ENCODE measurements at regions not wholly inside any gene's neighbourhood (a gene's known extent, or its start where the extent isn't known, plus 50 kb on each side); places are given as distances from the start of the nearest gene placed in this dataset.

DNA sequence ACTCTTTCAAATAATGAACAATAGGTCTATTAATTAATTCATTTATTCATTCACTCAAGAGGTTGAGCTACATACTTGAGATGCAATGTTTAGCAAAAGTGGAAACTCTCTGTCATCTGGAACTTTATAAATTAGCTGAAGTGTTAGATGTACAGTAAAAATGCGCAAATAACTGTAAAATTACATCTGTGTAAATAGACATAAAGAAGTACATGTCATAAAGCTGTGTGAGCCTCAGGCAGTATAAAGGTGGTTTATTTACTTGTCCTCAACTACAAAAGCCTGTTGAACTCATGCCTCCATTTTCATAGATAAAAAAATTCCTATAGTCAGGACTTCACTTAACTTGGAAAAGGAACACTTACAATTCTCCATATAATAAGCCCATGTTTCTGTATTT, 343.1 kb downstream of the CDH11 start:
- TF ChIP-seq NFIC (IDR thresholded peaks at IDR 0.05) (no peak), YY1 (IDR thresholded peaks at IDR 0.05; ENCODE audit: low read depth) (no peak), RAD21 (IDR thresholded peaks at IDR 0.05; ENCODE audit: low read depth) (no peak), TAF1 (IDR thresholded peaks at IDR 0.05; ENCODE audit: low read depth) (no peak), TCF12 (IDR thresholded peaks at IDR 0.05; ENCODE audit: low read depth) (no peak), EP300 (IDR thresholded peaks at IDR 0.05; ENCODE audit: borderline replicate concordance) (no peak), TEAD4 (IDR thresholded peaks at IDR 0.05) (no peak), ZBTB7A (IDR thresholded peaks at IDR 0.05; ENCODE audit: low read depth) (no peak), FOXM1 (IDR thresholded peaks at IDR 0.05; ENCODE audit: borderline replicate concordance, low read depth) (no peak), CREB1 (IDR thresholded peaks at IDR 0.05; ENCODE audit: low read depth) (no peak), EGR1 (IDR thresholded peaks at IDR 0.05) (no peak), CEBPB (IDR thresholded peaks at IDR 0.05) (no peak)
- TF ChIP-seq, protein P1, sequence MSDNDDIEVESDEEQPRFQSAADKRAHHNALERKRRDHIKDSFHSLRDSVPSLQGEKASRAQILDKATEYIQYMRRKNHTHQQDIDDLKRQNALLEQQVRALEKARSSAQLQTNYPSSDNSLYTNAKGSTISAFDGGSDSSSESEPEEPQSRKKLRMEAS (IDR thresholded peaks at IDR 0.05), result no peak
- TF ChIP-seq, protein P2, sequence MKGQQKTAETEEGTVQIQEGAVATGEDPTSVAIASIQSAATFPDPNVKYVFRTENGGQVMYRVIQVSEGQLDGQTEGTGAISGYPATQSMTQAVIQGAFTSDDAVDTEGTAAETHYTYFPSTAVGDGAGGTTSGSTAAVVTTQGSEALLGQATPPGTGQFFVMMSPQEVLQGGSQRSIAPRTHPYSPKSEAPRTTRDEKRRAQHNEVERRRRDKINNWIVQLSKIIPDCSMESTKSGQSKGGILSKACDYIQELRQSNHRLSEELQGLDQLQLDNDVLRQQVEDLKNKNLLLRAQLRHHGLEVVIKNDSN (IDR thresholded peaks at IDR 0.05), result no peak
- TF ChIP-seq, protein P3, sequence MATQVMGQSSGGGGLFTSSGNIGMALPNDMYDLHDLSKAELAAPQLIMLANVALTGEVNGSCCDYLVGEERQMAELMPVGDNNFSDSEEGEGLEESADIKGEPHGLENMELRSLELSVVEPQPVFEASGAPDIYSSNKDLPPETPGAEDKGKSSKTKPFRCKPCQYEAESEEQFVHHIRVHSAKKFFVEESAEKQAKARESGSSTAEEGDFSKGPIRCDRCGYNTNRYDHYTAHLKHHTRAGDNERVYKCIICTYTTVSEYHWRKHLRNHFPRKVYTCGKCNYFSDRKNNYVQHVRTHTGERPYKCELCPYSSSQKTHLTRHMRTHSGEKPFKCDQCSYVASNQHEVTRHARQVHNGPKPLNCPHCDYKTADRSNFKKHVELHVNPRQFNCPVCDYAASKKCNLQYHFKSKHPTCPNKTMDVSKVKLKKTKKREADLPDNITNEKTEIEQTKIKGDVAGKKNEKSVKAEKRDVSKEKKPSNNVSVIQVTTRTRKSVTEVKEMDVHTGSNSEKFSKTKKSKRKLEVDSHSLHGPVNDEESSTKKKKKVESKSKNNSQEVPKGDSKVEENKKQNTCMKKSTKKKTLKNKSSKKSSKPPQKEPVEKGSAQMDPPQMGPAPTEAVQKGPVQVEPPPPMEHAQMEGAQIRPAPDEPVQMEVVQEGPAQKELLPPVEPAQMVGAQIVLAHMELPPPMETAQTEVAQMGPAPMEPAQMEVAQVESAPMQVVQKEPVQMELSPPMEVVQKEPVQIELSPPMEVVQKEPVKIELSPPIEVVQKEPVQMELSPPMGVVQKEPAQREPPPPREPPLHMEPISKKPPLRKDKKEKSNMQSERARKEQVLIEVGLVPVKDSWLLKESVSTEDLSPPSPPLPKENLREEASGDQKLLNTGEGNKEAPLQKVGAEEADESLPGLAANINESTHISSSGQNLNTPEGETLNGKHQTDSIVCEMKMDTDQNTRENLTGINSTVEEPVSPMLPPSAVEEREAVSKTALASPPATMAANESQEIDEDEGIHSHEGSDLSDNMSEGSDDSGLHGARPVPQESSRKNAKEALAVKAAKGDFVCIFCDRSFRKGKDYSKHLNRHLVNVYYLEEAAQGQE (IDR thresholded peaks at IDR 0.05; ENCODE audit: low read depth), result no peak

DNA sequence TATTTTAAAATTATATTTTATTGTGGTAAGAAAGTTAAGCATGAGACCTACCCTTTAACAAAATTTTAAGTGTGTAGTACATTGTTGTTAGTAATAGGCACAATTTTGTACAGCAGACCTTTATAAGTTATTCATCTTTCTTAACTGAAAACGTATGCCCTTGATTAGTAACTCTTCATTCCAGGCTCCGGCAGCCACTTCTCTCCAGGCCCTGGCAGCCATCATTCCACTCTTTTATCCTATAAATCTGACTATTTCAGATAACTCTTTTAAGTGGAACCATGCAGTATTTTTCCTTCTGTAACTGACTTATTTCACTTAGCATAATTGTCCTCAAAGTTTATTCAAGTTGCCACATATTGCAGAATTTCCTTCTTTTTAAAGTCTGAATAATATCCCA, 348.2 kb downstream of the CDH11 start:
- TF ChIP-seq YY1 (IDR thresholded peaks at IDR 0.05; ENCODE audit: low read depth) (no peak), CREB1 (IDR thresholded peaks at IDR 0.05; ENCODE audit: low read depth) (no peak), EP300 (IDR thresholded peaks at IDR 0.05; ENCODE audit: borderline replicate concordance) (no peak), EGR1 (IDR thresholded peaks at IDR 0.05) (no peak), TEAD4 (IDR thresholded peaks at IDR 0.05) (no peak)
- TF ChIP-seq, protein P3 (IDR thresholded peaks at IDR 0.05; ENCODE audit: low read depth), result no peak

DNA sequence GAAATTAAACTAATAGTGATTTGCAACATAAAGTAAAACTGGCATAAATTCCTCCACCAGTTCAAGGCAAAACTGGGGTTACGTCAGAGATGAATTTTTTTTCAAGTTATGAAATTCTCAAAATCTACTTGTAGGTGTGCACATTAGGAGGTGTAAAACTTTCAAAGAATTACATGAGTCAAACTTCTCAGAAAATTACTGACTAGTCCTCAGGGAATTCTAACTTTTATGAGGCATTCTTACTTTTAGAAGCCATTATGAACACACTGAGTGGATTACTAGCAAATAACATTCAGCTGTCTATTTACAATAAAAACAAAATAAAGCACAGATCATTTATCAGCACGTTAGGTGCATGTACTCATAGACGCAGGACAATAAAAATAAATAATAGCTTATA, 348.7 kb downstream of the CDH11 start:
- TF ChIP-seq, protein P1 (IDR thresholded peaks at IDR 0.05), result no peak
- TF ChIP-seq TCF12 (IDR thresholded peaks at IDR 0.05; ENCODE audit: low read depth) (no peak), FOXM1 (IDR thresholded peaks at IDR 0.05; ENCODE audit: borderline replicate concordance, low read depth) (no peak), CREB1 (IDR thresholded peaks at IDR 0.05; ENCODE audit: low read depth) (no peak), YY1 (IDR thresholded peaks at IDR 0.05; ENCODE audit: low read depth) (no peak), CEBPB (IDR thresholded peaks at IDR 0.05) (no peak), EP300 (IDR thresholded peaks at IDR 0.05; ENCODE audit: borderline replicate concordance) (no peak)

DNA sequence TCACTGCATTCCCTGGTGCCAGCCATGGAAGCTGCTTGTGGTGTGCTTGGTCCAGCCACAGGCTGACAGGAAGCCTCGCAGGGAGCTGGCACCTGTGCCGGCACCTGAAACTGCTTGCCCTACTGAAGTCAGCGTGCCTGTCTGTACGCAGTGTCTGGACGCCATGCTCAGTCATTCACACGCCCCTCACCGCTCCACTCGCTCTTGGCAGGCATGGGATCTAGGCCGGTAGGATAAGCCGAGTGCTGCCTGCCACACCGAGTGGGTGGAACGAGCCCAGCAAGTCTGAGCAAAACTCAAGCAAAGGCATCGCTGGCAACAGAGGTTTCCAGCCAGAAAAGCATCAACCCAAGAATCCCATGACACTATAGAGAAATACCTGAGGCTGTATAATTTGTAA, 350.6 kb downstream of the CDH11 start:
- TF ChIP-seq YY1 (IDR thresholded peaks at IDR 0.05; ENCODE audit: low read depth), result no peak
- TF ChIP-seq FOXM1 (IDR thresholded peaks at IDR 0.05; ENCODE audit: borderline replicate concordance, low read depth), result no peak
- no peak for TF ChIP-seq TAF1 (IDR thresholded peaks at IDR 0.05; ENCODE audit: low read depth)
- TF ChIP-seq, protein P2 (IDR thresholded peaks at IDR 0.05), result no peak
- no peak for TF ChIP-seq RAD21 (IDR thresholded peaks at IDR 0.05; ENCODE audit: low read depth)
- TF ChIP-seq, protein P1 (IDR thresholded peaks at IDR 0.05), result no peak
- no peak for TF ChIP-seq EP300 (IDR thresholded peaks at IDR 0.05; ENCODE audit: borderline replicate concordance)
- TF ChIP-seq, protein P3 (IDR thresholded peaks at IDR 0.05; ENCODE audit: low read depth), result no peak
- no peak for TF ChIP-seq TCF12 (IDR thresholded peaks at IDR 0.05; ENCODE audit: low read depth)
- TF ChIP-seq CEBPB (IDR thresholded peaks at IDR 0.05), result no peak
- no peak for TF ChIP-seq CREB1 (IDR thresholded peaks at IDR 0.05; ENCODE audit: low read depth)
- TF ChIP-seq TEAD4 (IDR thresholded peaks at IDR 0.05), result no peak
- no peak for TF ChIP-seq ZBTB7A (IDR thresholded peaks at IDR 0.05; ENCODE audit: low read depth)
- no peak for TF ChIP-seq NFIC (IDR thresholded peaks at IDR 0.05)
- no peak for TF ChIP-seq EGR1 (IDR thresholded peaks at IDR 0.05)
